SKM-1 (cell line): ENCODE measurements at regions not wholly inside any gene's neighbourhood (a gene's known extent, or its start where the extent isn't known, plus 50 kb on each side); places are given as distances from the start of the nearest gene placed in this dataset.
"Not testable (repeated sequence)": the region's sequence is repeated elsewhere in the genome, so short reads cannot be mapped to it uniquely, and the experiment has no call there.

Experiments used
- DNase-seq: peaks from one replicate; lab custom pipeline; 2025; ENCODE audit not compliant: unreplicated experiment; lab: John Stamatoyannopoulos, UW

- DNase-seq = no peak
These were observed 267.1 kb upstream of the ASIC2 start for GRCh38 chr17:33560165-33560564.

GRCh38 chr17:33560871-33561270, 267.8 kb upstream of the ASIC2 start:
- no peak for DNase-seq

GRCh38 chr17:33561569-33562334, 268.7 kb upstream of the ASIC2 start:
- DNase-seq = no peak

GRCh38 chr17:33562792-33563191, 269.7 kb upstream of the ASIC2 start:
- DNase-seq = no peak

- no peak for DNase-seq
These were observed 271.1 kb upstream of the ASIC2 start for GRCh38 chr17:33564146-33564545.

- no peak for DNase-seq
These were observed 274.1 kb upstream of the ASIC2 start for GRCh38 chr17:33567223-33567622.

GRCh38 chr17:33572615-33573014, 279.5 kb upstream of the ASIC2 start:
- no peak for DNase-seq

GRCh38 chr17:33574942-33575445, 281.9 kb upstream of the ASIC2 start:
- DNase-seq = no peak

- DNase-seq = not testable (repeated sequence)
These were observed 286.6 kb upstream of the ASIC2 start for GRCh38 chr17:33579740-33580139.

- no peak for DNase-seq
These were observed 287.1 kb upstream of the ASIC2 start for GRCh38 chr17:33580215-33580614.

GRCh38 chr17:33582661-33583060, 289.6 kb upstream of the ASIC2 start:
- DNase-seq = no peak

GRCh38 chr17:33583518-33584417, 290.7 kb upstream of the ASIC2 start:
- DNase-seq = no peak

GRCh38 chr17:33593991-33594390, 300.9 kb upstream of the ASIC2 start:
- DNase-seq = no peak

- no peak for DNase-seq
These were observed 302.7 kb upstream of the ASIC2 start for GRCh38 chr17:33595828-33596227.

GRCh38 chr17:33596899-33597298, 303.8 kb upstream of the ASIC2 start:
- no peak for DNase-seq

- no peak for DNase-seq
These were observed 305.7 kb upstream of the ASIC2 start for GRCh38 chr17:33598797-33599196.

- DNase-seq = no peak
These were observed 309.9 kb upstream of the ASIC2 start for GRCh38 chr17:33602981-33603380.

GRCh38 chr17:33603789-33604188, 310.7 kb upstream of the ASIC2 start:
- no peak for DNase-seq

- no peak for DNase-seq
These were observed 318.4 kb upstream of the ASIC2 start for GRCh38 chr17:33611532-33611931.

- no peak for DNase-seq
These were observed 322.8 kb upstream of the ASIC2 start for GRCh38 chr17:33615861-33616260.

- no peak for DNase-seq
These were observed 330.7 kb upstream of the ASIC2 start for GRCh38 chr17:33623841-33624240.
